Osteoblast (primary cell): ENCODE measurements at regions not wholly inside any gene's neighbourhood (a gene's known extent, or its start where the extent isn't known, plus 50 kb on each side); places are given as distances from the start of the nearest gene placed in this dataset.
"Not testable (repeated sequence)": the region's sequence is repeated elsewhere in the genome, so short reads cannot be mapped to it uniquely, and the experiment has no call there.

ENCODE experiments used
- DNase-seq: peaks from one replicate; pipeline ENCODE4 v3.0.0; 2011; ENCODE audit warnings: low spot score, mixed read lengths; ENCODE audit not compliant: insufficient read length; ENCODE audit errors: missing footprints
- H2AFZ ChIP-seq: 2 replicates; pipeline ENCODE4 v1.6.0; 2011; ENCODE audit warnings: mild to moderate bottlenecking, low read length
- H3K27ac ChIP-seq: 2 replicates; pipeline ENCODE4 v1.5.1; 2011; ENCODE audit warnings: mild to moderate bottlenecking, low read depth, low read length, moderate library complexity
- H3K27me3 ChIP-seq: 2 replicates; pipeline ENCODE4 v1.6.0; 2012; ENCODE audit warnings: mild to moderate bottlenecking, control low read depth, inconsistent platforms, low read length, moderate library complexity; ENCODE audit not compliant: insufficient read depth
- H3K36me3 ChIP-seq: 2 replicates; pipeline ENCODE4 v1.5.1; 2011; ENCODE audit warnings: mild to moderate bottlenecking, low read length, control low read depth, moderate library complexity; ENCODE audit not compliant: insufficient read depth
- H3K4me1 ChIP-seq: 2 replicates; pipeline ENCODE4 v1.5.1; 2011; ENCODE audit warnings: mild to moderate bottlenecking, low read length, control low read depth, moderate library complexity; ENCODE audit not compliant: insufficient read depth
- H3K4me2 ChIP-seq: 2 replicates; pipeline ENCODE4 v1.6.0; 2011; ENCODE audit warnings: mild to moderate bottlenecking, low read length; ENCODE audit not compliant: insufficient read depth
- H3K4me3 ChIP-seq: fragments of 200-600 bp; sonication (generic); 3 replicates; pipeline ENCODE4 v1.5.1; 2012; ENCODE audit warnings: mild to moderate bottlenecking, low read length, inconsistent platforms; ENCODE audit not compliant: insufficient read depth
- H3K79me2 ChIP-seq: 2 replicates; pipeline ENCODE4 v1.6.0; 2012; ENCODE audit warnings: mild to moderate bottlenecking, low read length, control low read depth, inconsistent platforms; ENCODE audit not compliant: insufficient read depth
- H3K9me3 ChIP-seq: 2 replicates; pipeline ENCODE4 v1.5.1; 2011; ENCODE audit warnings: low read depth, low read length, control low read depth
- H4K20me1 ChIP-seq: 2 replicates; pipeline ENCODE4 v1.6.0; 2012; ENCODE audit warnings: mild to moderate bottlenecking, low read length, control low read depth; ENCODE audit not compliant: insufficient read depth
- TF ChIP-seq, protein P1 (sequence below): IDR thresholded peaks from 2 replicates; pipeline ENCODE4 v1.5.1; 2011; ENCODE audit warnings: mild to moderate bottlenecking, low read depth, low read length, moderate library complexity; ENCODE audit errors: extremely low read depth

GRCh38 chr9:25078202-25078601 is 532.5 kb upstream of the IZUMO3 start:
- Histone ChIP-seq H3K9me3 (peaks cover 3% of the 10 kb centered on the region), H3K36me3 (no peaks in the 10 kb centered on the region), H4K20me1 (no peaks in the 10 kb centered on the region), H3K4me2 (no peak overlapping the region), H3K79me2 (no peaks in the 10 kb centered on the region), H2AFZ (no peak overlapping the region), H3K4me3 (no peak overlapping the region), H3K27ac (no peak overlapping the region), H3K4me1 (no peaks in the 10 kb centered on the region), H3K27me3 (no peaks in the 10 kb centered on the region)
- TF ChIP-seq, protein P1, sequence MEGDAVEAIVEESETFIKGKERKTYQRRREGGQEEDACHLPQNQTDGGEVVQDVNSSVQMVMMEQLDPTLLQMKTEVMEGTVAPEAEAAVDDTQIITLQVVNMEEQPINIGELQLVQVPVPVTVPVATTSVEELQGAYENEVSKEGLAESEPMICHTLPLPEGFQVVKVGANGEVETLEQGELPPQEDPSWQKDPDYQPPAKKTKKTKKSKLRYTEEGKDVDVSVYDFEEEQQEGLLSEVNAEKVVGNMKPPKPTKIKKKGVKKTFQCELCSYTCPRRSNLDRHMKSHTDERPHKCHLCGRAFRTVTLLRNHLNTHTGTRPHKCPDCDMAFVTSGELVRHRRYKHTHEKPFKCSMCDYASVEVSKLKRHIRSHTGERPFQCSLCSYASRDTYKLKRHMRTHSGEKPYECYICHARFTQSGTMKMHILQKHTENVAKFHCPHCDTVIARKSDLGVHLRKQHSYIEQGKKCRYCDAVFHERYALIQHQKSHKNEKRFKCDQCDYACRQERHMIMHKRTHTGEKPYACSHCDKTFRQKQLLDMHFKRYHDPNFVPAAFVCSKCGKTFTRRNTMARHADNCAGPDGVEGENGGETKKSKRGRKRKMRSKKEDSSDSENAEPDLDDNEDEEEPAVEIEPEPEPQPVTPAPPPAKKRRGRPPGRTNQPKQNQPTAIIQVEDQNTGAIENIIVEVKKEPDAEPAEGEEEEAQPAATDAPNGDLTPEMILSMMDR, result no peak
- DNase-seq, result no peak

GRCh38 chr9:25048098-25048724 is 502.5 kb upstream of the IZUMO3 start:
- no peak overlapping the region for H3K27ac ChIP-seq
- no peak overlapping the region for H3K4me3 ChIP-seq
- H3K9me3 ChIP-seq, result no peaks in the 10 kb centered on the region
- H3K36me3 ChIP-seq, result no peaks in the 10 kb centered on the region
- H3K79me2 ChIP-seq, result no peaks in the 10 kb centered on the region
- no peaks in the 10 kb centered on the region for H3K27me3 ChIP-seq
- no peaks in the 10 kb centered on the region for H3K4me1 ChIP-seq
- no peak overlapping the region for H3K4me2 ChIP-seq
- TF ChIP-seq, protein P1, result no peak
- no peaks in the 10 kb centered on the region for H4K20me1 ChIP-seq
- DNase-seq, result no peak
- H2AFZ ChIP-seq, result no peak overlapping the region

DNA sequence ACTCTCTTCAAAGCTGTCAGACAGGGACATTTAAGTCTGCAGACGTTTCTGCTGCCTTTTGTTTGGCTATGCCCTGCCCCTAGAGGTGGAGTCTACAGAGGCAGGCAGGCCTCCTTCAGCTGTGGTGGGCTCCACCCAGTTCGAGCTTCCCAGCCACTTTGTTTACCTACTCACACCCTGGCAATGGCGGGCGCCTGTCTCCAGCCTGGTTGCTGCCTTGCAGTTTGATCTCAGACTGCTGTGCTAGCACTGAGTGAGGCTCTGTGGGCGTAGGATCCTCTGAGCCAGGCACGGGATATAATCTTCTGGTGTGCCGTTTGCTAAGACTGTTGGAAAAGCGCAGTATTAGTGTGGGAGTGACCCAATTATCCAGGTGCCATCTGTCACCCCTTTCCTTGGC is 499.8 kb upstream of the IZUMO3 start:
- not testable (repeated sequence) for H3K4me3 ChIP-seq, H3K79me2 ChIP-seq, H3K9me3 ChIP-seq

GRCh38 chr9:25029743-25030142 is 484.0 kb upstream of the IZUMO3 start:
- TF ChIP-seq, protein P1, result no peak
- no peaks in the 10 kb centered on the region for H3K79me2 ChIP-seq

More for the DNA sequence above, 499.8 kb upstream of the IZUMO3 start:
- H3K27me3 ChIP-seq, DNase-seq, H3K27ac ChIP-seq, H3K4me1 ChIP-seq, H3K36me3 ChIP-seq, H3K4me2 ChIP-seq, H4K20me1 ChIP-seq, H2AFZ ChIP-seq: not testable (repeated sequence)

More at GRCh38 chr9:25029743-25030142, 484.0 kb upstream of the IZUMO3 start:
- Histone ChIP-seq H3K9me3 (peaks cover 4% of the 10 kb centered on the region), H3K4me1 (no peaks in the 10 kb centered on the region), H3K36me3 (no peaks in the 10 kb centered on the region), H3K27ac (no peak overlapping the region), H4K20me1 (no peaks in the 10 kb centered on the region), H3K4me2 (no peak overlapping the region), H3K4me3 (no peak overlapping the region), H2AFZ (no peak overlapping the region), H3K27me3 (no peaks in the 10 kb centered on the region)
- no peak for DNase-seq
